GM23248 (cell line): ENCODE measurements at regions not wholly inside any gene's neighbourhood (a gene's known extent, or its start where the extent isn't known, plus 50 kb on each side); places are given as distances from the start of the nearest gene placed in this dataset.

Experiments
- EZH2 ChIP-seq: fragments of 200-600 bp; sonication (generic); IDR thresholded peaks from 2 replicates; pipeline ENCODE4 v1.6.1; 2018; ENCODE audit warnings: antibody characterized with exemption, mild to moderate bottlenecking; ENCODE audit not compliant: insufficient read depth, poor library complexity, severe bottlenecking
- EZH2phosphoT487 ChIP-seq: fragments of 200-600 bp; sonication (generic); IDR thresholded peaks from 2 replicates; pipeline ENCODE4 v1.6.1; 2018; ENCODE audit warnings: antibody characterized with exemption, moderate library complexity, mild to moderate bottlenecking, low read depth; ENCODE audit not compliant: insufficient read depth

- no peak for TF ChIP-seq EZH2
- no peak for TF ChIP-seq EZH2phosphoT487
Measured at GRCh38 chr18:76121011-76121410, 374.0 kb downstream of the ZNF516 start.
